COLO829 (cell line): ENCODE measurements at regions not wholly inside any gene's neighbourhood (a gene's known extent, or its start where the extent isn't known, plus 50 kb on each side); places are given as distances from the start of the nearest gene placed in this dataset.

Experiments used
- DNase-seq: peaks from one replicate; pipeline ENCODE4 v3.0.0; 2012; ENCODE audit warnings: low spot score

DNA sequence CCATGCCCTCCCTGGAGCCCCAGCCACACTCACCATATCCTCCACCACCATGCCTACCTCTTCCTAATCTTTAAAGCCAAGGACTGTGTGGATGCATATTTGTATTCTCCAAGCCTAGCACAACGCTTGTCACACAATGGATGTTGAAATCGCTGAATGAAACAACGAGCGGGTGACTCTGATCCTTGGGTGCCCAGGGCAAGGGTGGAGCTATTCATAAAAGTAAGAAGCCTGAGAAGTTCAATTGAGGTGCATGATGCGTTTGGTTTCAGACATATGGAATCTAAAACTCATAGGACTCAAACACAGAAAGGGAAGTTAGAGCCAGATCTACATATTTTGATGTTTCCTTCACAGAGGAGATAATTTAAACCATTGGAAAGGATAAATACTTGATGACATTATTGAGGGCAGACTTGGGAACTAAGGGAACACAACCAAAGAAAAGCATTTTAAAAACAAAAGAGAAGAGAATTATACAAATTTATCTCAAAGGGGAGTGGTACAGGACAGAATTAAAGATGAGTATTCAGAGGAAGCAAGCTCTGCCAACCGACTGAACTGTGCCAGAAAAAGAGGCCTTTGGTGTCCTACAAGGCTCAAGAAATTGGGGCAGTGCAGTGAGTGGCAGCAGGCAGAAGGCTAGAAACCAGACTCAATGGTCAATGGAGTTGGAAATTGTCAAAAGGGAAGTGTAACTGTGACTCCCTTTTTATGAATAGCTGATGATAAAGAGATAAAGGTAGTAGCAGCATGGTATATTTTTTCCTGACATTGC lies 200.6 kb upstream of the NCKAP5 start:
- no peak for DNase-seq

DNA sequence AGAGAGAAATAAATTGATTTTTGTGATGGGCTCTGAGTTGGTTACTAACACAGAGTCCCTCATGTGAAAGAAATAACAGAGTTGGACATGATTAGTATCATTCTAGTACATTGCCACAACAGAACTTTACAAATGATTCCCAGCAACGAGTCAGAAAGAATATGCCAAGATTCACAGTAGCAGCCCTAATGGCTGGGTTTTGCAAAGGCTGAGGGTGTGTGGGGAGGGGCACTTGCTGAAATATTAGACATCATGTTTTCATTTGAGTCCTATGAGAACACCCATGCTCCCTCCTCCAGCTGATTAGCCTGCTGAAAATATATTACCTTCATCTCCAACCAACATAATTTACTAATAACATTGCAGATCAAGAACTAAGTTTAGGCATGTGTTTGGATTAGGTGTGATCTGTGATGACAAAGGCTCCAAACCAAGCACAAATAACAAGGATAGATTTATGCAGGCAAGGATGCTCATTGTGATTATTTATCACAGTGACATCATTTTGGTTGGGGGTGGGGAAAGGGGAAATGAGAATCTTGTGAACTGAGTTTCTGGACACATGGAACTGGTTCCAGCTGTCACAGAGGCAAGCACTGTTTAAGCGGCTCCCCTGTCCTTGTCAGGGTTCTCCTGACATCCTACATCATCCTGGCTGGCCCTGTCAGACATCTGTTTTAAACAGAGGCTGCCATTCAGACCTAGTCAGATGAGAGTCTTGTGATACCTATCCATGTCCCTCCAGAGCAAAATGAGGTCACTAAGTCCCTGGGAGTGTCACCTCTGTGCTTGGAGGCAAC lies 205.8 kb upstream of the NCKAP5 start:
- peak; percentile 90 for DNase-seq

DNA sequence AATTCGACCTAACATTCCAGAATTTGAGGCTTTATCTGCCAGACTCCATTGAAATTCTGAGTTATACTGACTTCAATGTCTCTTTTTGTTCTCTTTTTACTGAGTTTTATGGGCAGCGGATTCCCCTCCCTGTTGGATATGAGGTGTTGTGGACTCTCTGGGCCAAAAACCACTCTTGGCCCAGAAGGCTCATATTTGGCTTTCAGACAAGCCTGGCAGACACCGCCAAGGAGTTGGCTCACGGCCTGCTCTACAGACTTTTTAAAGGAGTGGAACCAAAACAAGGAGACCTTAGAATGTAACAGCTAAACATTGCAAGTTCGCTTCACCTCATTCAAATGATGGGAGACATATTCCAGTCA lies 206.4 kb upstream of the NCKAP5 start:
- DNase-seq, result no peak

DNA sequence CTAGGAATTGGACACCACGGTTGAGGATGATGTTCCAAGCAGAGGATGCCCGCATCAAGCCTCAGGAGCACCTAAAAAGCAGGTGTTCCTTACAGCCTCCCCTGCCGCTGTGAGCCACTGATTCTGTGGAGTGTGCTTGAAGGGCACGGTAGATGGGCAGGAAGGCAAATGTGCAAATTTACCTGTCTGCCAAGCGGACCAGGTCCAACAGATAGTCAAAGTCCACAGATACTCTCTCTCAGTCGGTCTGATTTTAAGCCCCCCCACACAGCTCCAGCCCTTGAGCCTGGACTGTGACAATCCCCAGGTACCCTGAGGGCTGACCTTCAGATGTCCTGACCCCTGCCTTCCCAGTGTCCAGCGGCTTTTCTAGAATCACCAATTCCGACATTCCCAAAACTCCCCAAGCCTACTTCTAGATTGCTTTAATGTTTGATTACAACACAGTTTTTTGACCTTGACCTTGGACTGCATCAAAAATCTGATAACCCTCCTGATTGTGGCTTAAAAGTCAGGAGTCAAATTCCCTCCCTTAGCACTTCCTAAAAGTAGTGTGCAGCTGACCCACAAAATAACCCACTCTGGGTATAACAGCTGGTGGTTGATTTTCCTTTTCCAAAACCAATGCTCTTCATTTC lies 208.8 kb upstream of the NCKAP5 start:
- no peak for DNase-seq

DNA sequence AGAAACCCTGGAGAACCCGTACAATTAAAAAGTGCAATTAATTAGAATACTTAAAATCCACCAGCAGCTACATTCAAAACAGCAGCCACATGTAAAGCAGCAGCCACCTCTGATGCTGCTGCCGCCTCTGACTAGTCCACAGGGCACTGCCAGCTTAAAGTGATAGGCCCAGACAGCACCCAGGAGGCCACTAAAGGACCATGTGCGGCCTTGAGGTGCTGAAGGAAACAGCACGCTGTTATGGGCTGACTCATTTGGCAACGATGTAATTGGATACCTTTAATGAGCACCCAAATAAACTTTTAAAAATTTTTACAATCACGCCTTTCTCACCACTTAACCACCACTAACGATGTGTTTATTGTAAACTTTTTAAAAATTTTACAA lies 209.3 kb upstream of the NCKAP5 start:
- no peak for DNase-seq

DNA sequence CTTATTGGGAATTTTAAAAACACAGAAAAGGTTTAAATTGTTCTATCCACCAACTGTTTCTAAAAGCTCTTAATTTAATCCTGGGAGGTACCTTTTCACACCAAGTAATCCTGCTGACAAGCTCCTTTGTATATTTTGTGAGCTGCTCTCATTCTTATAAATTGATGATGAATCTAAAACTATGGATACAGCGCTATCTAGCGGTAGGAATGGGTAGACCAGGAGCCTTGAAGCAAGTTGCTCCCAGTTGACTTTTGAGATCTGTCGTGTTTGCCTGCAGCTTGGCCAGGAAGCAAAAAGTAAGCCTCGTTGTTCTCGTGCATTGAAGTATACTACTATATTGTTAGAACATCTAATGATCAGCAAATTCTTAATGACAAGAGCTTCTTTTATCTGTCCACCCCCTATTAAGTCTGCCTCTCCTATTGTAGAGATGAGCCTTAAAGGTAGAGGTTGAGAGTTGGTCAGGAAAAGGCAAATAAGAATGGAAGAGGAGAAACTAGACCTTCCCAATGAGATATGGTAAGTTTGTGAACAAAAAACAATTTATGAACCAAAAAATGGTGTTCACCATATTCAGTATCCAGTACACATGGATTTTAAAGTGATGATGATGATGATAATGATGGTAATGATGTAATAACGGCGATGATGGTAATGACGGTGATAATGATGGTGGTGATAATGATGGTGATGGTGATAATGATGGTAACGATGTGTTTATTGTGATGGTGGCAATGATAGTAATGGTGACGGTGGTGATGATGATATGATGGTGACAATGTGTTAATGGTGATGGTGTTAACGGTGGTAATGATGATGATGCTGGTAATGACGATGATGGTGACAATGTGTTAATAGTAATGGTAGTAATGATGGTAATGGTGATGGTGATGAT lies 212.1 kb upstream of the NCKAP5 start:
- DNase-seq, result peak; percentile 48

DNA sequence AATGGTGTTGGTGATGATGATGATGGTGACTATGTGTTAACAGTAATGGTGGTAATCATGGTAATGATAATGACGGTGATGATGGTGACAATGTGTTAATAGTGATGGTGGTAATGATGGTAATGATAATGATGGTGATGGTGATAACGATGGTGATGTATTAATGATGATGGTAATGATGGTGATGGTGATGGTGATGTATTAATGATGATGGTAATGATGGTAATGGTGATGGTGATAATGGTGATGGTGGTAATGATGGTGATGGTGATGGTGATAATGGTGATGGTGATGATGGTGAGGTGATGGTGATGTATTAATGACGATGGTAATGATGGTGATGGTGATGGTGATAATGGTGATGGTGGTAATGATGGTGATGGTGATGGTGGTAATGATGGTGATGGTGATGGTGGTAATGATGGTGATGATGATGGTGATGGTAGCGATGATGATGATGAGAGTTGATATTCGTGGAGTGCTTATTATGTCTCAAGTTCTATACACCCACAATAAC lies 212.8 kb upstream of the NCKAP5 start:
- no peak for DNase-seq

DNA sequence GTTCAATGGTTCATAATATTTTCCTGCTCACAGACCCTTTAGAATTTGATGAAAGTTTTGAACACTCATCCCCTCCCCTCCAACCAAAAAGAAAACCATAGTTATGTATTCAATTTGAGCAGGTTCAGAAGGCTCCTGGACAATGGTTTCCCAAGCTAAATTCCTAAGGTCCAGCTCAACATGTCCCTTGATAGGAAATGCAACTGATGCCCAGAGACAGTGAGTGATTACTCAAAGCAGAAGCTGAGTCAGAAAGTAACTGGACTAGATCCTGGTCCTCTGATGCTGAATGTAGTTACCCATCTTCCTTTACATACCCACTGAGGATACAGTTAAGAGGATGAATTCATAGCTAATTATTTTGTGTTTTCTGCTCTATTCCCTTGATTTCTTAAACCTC lies 218.9 kb upstream of the NCKAP5 start:
- no peak for DNase-seq

DNA sequence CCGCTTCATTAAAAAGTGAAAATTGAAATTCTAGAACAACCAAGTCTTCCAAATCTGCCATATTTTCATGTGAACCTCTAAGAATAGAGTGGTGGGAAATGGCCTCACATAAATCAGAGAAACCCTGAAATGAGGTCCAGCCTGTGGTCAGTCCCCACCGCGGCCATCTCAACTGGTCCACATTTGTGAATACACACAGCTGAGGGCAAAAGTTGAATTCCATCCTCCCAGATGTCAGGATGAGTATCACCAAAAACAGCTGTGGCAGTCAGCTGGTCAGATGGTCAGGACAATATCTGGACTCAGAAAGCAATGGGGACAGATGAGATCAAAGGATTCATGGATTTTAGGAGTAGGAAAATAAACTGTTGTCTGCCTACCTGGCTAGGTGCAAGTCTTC lies 219.4 kb upstream of the NCKAP5 start:
- DNase-seq, result no peak

DNA sequence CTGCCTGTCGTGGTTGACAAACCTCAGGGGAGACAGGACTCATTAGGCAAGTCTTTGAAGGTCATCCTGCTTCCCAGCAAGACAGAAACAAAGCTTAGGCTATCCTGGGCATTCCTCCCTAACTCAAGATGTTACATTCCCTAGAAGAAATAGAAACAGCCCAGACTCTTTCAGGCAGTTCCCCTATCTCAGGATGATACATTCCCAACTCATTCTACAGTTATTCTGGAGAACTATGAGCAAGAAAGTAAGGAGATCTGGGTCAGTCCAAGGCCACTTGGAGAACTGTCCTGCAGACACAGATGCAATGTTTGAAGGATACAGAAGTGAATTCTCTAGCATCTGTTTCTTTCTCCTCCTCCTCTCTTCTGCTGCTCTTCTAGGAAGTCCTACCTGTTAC lies 220.1 kb upstream of the NCKAP5 start:
- DNase-seq, result no peak

DNA sequence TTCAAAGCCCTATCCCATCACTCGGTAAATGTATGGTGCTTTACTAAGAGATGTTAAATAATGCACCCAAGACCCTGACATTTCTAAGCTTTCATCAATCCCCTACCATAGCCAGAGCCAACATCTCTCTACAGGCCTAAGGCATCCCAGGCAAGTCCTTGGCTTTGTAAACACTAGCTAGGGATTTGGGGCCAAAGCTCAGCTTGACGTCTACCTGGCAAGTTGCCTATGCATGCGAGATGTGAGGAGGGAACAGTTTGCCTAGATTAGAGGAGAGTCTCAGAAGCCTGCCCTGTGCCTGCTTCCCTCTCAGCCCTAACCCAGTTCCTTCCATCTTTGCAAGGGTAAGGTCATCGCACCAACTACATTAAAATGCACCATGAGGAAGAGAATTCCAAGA lies 221.5 kb upstream of the NCKAP5 start:
- no peak for DNase-seq

DNA sequence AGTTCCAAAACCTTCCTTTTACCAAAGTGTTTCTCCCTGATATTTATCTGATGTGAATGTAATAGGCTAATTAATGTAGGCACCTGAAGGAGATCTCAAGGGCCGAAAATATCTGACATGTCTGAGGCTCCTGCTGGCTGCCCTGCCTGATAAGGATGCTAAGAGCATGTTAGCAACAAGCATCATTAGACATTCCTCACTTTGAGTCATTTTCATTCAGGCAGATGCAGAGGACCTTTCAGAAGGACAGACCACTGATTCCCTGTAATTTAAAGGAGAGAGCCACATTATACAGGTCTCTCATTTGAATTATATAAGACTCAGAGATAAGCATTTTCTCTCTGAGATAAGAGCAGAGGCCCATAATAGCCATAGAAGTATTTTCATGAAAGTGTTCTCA lies 222.4 kb upstream of the NCKAP5 start:
- DNase-seq, result no peak

DNA sequence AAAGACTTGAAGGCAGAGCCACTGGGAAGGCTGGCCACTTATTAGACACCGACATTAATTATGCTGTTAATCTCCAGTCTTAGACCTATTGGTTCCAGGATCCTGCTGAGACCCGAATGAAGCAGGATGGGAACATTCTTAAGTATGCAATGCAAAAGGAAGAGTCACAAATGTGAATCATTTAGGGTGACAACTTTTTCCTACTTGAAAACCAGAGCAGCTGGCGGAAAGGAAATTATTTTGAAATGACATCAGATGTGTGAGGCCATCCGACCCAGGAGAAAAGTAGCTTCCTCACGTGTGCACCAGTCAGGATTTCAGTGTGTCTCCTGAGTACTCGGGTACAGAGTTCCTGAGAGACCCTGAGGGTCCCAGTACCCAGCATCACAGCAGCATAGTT lies 222.9 kb upstream of the NCKAP5 start:
- no peak for DNase-seq

DNA sequence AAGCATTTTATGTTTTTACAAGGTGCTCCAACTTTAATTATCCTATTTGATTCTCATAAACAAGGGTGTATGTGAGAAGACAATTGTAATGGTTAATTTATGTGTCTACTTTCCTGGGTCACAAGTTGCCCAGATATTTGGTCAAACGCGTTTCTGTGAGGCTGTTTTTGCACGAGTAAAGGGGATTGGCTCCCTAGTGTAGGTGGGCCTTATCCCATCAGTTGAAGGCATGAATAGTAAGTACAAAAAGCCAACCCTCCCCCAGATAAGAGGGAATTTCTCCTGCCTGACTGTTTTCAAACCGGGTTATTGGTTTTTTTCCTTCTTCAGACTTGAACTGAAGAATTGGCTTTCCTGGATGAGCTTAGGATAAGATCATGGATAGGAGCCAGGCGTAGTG lies 224.0 kb upstream of the NCKAP5 start:
- DNase-seq, result no peak

DNA sequence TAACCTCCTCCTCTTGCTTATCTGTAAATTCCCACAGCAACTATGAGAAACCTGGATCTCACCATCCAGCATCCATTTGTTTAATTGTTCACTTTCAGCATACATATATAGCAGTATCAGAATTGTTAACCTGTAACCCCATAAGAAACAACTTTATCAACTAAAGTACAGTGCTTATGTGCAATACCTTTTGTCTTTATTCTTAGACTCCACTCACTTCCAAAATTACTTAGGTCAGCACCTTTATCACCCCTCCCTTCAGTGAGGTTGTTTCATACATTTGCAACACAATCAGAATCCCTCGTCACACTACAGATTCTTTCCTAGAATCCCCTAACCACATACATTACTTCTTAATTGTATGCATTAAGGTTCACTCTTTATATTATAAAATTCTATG lies 225.9 kb upstream of the NCKAP5 start:
- no peak for DNase-seq

DNA sequence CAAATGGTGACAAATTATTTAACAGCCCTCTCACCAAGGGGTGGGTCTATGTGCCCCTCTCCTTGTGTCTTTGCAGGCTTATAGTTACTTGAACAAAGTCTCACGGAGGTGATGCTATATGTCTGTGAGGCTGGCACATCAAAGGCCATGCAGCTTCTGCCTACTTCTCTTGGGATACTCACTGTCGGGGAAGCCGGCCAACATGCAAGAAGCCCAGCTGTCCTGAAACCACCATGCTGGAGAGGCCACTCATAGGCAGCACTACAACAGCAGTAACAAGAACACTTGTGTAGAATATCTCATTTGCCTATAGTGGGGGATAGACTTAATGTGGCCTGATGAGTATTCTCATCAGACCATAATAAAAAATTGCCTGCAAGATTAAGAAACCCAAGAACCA lies 233.7 kb upstream of the NCKAP5 start:
- DNase-seq, result no peak

DNA sequence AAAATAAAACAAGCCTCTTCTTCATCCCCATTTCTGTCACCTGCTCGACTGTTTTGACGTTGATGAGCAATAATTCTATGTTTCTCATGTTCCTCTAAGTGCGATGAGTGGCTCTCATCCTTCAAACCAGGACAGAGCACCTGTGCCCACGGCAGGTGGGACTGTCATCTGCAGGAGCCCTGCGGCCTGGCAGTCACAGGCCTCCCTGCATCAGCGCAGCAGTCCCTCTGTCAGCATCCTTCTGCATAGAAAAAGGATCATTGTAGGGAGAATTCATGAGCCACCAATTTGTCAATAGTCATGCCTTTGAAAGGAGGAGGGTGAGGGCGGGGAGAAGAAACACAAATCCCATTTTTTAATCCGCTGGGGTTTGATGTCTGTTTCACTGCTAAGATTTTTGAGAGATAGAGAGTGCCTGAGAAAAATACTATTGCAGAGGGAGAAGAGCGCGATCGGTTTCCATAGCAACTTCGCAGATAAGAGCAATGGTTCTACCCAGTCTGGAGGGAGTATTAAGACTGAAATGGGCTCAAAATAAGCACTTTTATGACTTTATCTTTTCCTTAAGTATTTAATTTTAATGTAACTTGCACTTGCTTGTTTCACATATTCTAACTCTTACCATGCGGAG lies 234.3 kb upstream of the NCKAP5 start:
- DNase-seq, result no peak

DNA sequence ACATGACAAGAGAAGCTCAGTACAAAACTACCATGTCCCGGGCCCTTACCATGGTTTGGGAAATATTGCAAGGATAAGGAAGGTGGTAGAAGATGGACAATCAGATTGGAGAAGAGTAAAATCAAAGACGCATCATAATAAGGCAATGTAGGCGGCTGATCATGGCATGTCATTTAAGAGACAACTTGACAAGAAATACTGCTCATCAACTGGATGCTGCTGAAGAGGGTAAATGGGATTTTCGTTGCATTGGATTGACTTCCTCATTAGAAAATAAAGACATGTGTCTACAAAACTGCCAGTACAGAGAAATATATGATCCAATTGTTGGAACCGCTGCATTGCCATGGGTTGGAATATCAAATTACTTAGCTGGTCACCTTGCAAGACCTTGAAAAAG lies 238.3 kb upstream of the NCKAP5 start:
- no peak for DNase-seq

DNA sequence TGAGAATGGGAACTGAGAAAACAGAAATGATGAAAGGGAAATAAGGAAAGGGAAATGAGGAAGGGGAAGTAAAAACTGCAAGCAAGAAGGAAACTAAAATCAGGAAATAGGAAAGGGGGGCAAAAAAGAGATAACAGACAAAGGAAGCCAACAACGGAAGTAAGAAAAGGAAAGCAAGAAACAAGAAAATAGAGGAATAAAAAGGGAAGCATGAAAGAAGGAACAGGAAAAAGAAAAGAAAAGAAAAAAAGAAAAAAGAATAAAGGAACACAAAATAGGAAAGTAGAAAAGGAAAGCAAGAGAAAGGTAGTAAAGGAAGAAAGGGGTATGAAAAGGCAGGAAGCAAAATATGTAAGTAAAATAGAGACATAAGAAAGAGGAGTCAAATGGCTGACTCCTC lies 241.2 kb upstream of the NCKAP5 start:
- DNase-seq, result no peak

DNA sequence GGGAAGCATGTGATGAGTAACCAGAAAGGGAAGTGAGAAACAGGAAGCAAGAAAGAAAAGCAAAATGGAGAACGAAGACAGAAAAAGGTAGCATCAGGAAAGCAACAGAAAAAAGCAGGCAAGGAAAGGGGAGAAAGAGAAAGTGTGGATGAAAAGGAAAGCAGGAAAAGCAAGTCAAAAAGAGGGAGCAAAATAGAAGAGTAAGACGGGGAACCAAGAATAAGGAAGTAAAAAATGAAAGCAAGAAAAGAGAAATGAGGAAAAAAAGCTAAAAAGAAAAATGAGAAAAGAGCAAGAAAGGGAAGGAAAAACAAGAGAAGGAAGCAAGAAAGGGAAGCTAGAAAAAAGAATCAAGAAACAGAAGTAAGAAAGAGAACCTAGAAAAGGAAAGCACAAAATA lies 242.3 kb upstream of the NCKAP5 start:
- no peak for DNase-seq

DNA sequence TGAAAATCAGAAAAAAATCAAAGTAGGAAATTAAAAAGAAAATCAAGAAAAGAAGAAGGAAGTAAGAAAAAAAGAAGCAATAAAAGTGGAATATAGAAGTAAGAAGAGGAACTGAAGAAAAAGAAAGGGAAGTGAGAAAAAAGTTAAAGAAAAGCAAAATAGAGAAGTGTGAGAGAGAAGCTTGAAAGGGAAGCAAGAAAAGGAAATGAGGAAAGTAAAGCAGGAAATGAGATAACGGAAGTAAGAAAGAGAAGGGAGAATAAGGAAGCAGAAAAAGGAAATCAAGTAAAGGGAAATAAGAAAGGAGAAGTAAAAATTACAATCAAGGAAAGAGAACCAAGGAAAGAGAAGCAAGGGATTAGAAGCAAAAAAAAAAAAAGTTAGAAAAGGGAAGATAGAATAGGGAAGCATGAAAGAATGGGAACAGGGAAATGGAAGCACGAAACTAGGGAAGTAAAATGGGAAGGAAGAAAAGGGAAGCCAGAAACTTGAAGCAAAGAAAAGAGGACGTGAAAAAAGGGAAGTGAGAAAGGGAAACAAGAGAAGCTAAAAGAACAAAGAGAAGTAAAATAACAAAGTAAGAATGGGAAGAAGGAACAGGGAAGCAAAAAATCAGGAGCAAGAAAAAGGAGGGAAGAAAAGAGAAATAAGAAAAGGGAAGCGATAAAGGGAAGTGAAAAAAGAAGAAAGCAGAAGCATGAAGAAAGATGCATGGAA lies 243.3 kb upstream of the NCKAP5 start:
- DNase-seq, result no peak
